ENCODE measurements at regions not wholly inside any gene's neighbourhood (a gene's known extent, or its start where the extent isn't known, plus 50 kb on each side); places are given as distances from the start of the nearest gene placed in this dataset.

GRCh38 chr6:124903797-124904196, 58.4 kb upstream of the RNF217 start:
- Mint-ChIP-seq H3K4me1 (no peaks in the 10 kb centered on the region), H3K27ac (no peak overlapping the region), H3K4me3 (no peak overlapping the region), H3K36me3 (no peaks in the 10 kb centered on the region), H3K9me3 (no peaks in the 10 kb centered on the region), H3K27me3 (ENCODE audit: insufficient read depth, low read depth) (no peaks in the 10 kb centered on the region)
- Histone ChIP-seq H2AFZ (replicated peaks) (no peak overlapping the region), H3K4me2 (no peak overlapping the region), H3K36me3 (no peaks in the 10 kb centered on the region), H3K9ac (no peak overlapping the region), H3K27me3 (no peaks in the 10 kb centered on the region), H3K4me1 (no peaks in the 10 kb centered on the region), H3K79me2 (ENCODE audit: low read depth) (no peaks in the 10 kb centered on the region), H3F3A (ENCODE audit: low read depth) (no peaks in the 10 kb centered on the region), H3K9me3 (ENCODE audit: low read depth) (no peaks in the 10 kb centered on the region), H3K27ac (no peak overlapping the region), H4K20me1 (ENCODE audit: low read depth) (no peaks in the 10 kb centered on the region), H3K4me3 (no peak overlapping the region)
- TF ChIP-seq CTCF (IDR thresholded peaks at IDR 0.05) (no peak), EZH2 (IDR thresholded peaks at IDR 0.05) (no peak), EZH2phosphoT487 (IDR thresholded peaks at IDR 0.05) (no peak)
- DNase-seq (ENCODE audit: low spot score) = no peak

GRCh38 chr6:124907596-124907995, 54.6 kb upstream of the RNF217 start:
- Histone ChIP-seq H3K9ac (no peak overlapping the region), H3K4me2 (no peak overlapping the region), H4K20me1 (ENCODE audit: low read depth) (no peaks in the 10 kb centered on the region), H3K4me1 (no peaks in the 10 kb centered on the region), H3K36me3 (no peaks in the 10 kb centered on the region), H3K4me3 (no peak overlapping the region), H3K27me3 (no peaks in the 10 kb centered on the region), H3K9me3 (ENCODE audit: low read depth) (peaks cover 5% of the 10 kb centered on the region), H2AFZ (replicated peaks) (no peak overlapping the region), H3K27ac (no peak overlapping the region), H3F3A (ENCODE audit: low read depth) (no peaks in the 10 kb centered on the region), H3K79me2 (ENCODE audit: low read depth) (no peaks in the 10 kb centered on the region)
- H3K4me1 Mint-ChIP-seq = no peaks in the 10 kb centered on the region
- H3K9me3 Mint-ChIP-seq = peaks cover 2% of the 10 kb centered on the region
- no peak for TF ChIP-seq EZH2 (IDR thresholded peaks at IDR 0.05)
- no peaks in the 10 kb centered on the region for H3K27me3 Mint-ChIP-seq (ENCODE audit: insufficient read depth, low read depth)
- H3K4me3 Mint-ChIP-seq = no peak overlapping the region
- H3K36me3 Mint-ChIP-seq = no peaks in the 10 kb centered on the region
- H3K27ac Mint-ChIP-seq = no peak overlapping the region
- DNase-seq (ENCODE audit: low spot score) = no peak
